HCT116 (cell line): ENCODE measurements at regions not wholly inside any gene's neighbourhood (a gene's known extent, or its start where the extent isn't known, plus 50 kb on each side); places are given as distances from the start of the nearest gene placed in this dataset.

Experiments
- EZH2 ChIP-seq: fragments of 200-600 bp; sonication (generic); IDR thresholded peaks from 2 replicates; pipeline ENCODE4 v1.6.1; 2017; ENCODE audit warnings: antibody characterized with exemption, mixed run types
- EZH2phosphoT487 ChIP-seq: fragments of 200-600 bp; IDR thresholded peaks from 2 replicates; pipeline ENCODE4 v1.6.1; 2018; ENCODE audit warnings: antibody characterized with exemption, borderline replicate concordance
- FOSL1 ChIP-seq: IDR thresholded peaks from 2 replicates; pipeline ENCODE4 v1.6.1; 2012; ENCODE audit warnings: low read depth
- POLR2A ChIP-seq: IDR thresholded peaks from 2 replicates; pipeline ENCODE4 v1.7.0; 2011; ENCODE audit warnings: borderline replicate concordance; ENCODE audit not compliant: insufficient read depth, insufficient read length; ENCODE audit errors: extremely low read depth
- POLR2AphosphoS5 ChIP-seq: IDR thresholded peaks from 2 replicates; pipeline ENCODE4 v1.6.1; 2011; ENCODE audit warnings: mild to moderate bottlenecking, low read depth, low read length, moderate library complexity
- YY1 ChIP-seq: IDR thresholded peaks from 2 replicates; pipeline ENCODE4 v1.6.1; 2011; ENCODE audit warnings: low read length, low read depth, moderate library complexity, mild to moderate bottlenecking; ENCODE audit not compliant: insufficient replicate concordance; ENCODE audit errors: extremely low read depth
- ZNF274 ChIP-seq: fragments of 200-500 bp; sonication (Bioruptor generic); IDR thresholded peaks from 2 replicates; pipeline ENCODE4 v1.6.1; 2014; ENCODE audit warnings: mild to moderate bottlenecking, low read depth, low read length, inconsistent platforms
- TF ChIP-seq, protein P1 (sequence below), 3 experiments: fragments of 200-600 bp in 1 of 3; sonication (generic) in 1 of 3; IDR thresholded peaks in 2 of 3; conservative IDR thresholded peaks in 1 of 3; 2 replicates each; pipeline ENCODE4 v1.5.1; 2012 to 2017; ENCODE audit warnings: low read depth in 2 of 3, low read length in 2 of 3, antibody characterized with exemption in 1 of 3, borderline replicate concordance in 1 of 3, control low read depth in 1 of 3, mild to moderate bottlenecking in 1 of 3, mixed read lengths in 1 of 3, mixed run types in 1 of 3, moderate library complexity in 1 of 3; ENCODE audit not compliant: insufficient read depth in 1 of 3

DNA sequence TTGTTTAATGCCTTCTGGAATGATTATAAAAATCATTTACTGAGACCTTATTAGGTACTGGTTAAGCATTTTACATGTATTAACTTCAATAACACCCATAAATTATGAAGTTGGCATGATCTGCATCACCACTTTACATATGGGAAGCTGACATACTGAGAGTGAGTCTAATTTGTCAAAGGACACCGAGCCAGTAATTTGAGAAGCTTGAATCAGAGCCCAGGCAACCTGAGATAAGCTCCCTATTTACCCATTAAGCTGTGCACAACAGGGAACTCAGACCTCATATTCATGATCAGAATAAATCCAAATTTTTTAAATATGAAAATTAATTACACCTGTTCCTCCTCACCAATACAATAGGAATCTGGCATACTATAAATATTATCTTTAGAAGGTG, 247.9 kb upstream of the EPHA5 start:
- TF ChIP-seq, protein P1, sequence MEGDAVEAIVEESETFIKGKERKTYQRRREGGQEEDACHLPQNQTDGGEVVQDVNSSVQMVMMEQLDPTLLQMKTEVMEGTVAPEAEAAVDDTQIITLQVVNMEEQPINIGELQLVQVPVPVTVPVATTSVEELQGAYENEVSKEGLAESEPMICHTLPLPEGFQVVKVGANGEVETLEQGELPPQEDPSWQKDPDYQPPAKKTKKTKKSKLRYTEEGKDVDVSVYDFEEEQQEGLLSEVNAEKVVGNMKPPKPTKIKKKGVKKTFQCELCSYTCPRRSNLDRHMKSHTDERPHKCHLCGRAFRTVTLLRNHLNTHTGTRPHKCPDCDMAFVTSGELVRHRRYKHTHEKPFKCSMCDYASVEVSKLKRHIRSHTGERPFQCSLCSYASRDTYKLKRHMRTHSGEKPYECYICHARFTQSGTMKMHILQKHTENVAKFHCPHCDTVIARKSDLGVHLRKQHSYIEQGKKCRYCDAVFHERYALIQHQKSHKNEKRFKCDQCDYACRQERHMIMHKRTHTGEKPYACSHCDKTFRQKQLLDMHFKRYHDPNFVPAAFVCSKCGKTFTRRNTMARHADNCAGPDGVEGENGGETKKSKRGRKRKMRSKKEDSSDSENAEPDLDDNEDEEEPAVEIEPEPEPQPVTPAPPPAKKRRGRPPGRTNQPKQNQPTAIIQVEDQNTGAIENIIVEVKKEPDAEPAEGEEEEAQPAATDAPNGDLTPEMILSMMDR (IDR thresholded peaks at IDR 0.05 in 2 of 3, conservative IDR thresholded peaks at IDR 0.05 in 1 of 3; ENCODE audit: borderline replicate concordance in 1 of 3, insufficient read depth in 1 of 3, low read depth in 2 of 3, low read length in 2 of 3), result no peak
- TF ChIP-seq ZNF274, result no peak
- TF ChIP-seq POLR2A, result no peak
- TF ChIP-seq EZH2, result no peak
- TF ChIP-seq EZH2phosphoT487, result no peak
- TF ChIP-seq YY1, result no peak
- TF ChIP-seq FOSL1, result no peak
- TF ChIP-seq POLR2AphosphoS5, result no peak
